IMR-90 (cell line): ENCODE measurements at regions not wholly inside any gene's neighbourhood (a gene's known extent, or its start where the extent isn't known, plus 50 kb on each side); places are given as distances from the start of the nearest gene placed in this dataset.
"Not testable (repeated sequence)": the region's sequence is repeated elsewhere in the genome, so short reads cannot be mapped to it uniquely, and the experiment has no call there.

ENCODE experiments used
- ATAC-seq: fragments of 200-7000 bp; cut with Tn5 transposase; 2 replicates; pipeline ENCODE4 v1.9.1; 2020; ENCODE audit warnings: low read depth, mild to moderate bottlenecking, moderate library complexity
- BruUV-seq: library from RNA; stranded (reverse); fragments of 400-500 nt; replicated peaks from 2 replicates; lab custom pipeline; 2021; lab: Mats Ljungman, UMichigan
- CTCF ChIA-PET: fragments of 300-600 bp; formaldehyde crosslinking; extraction: SDS; loops from one replicate; lab custom pipeline; 2021; ENCODE audit warnings: antibody characterized with exemption; lab: Yijun Ruan, JAX
- POLR2A ChIA-PET: fragments of 300-600 bp; sonication (Branson Sonifier 250); formaldehyde crosslinking; loops from one replicate; lab custom pipeline; 2022; ENCODE audit warnings: antibody characterized with exemption; ENCODE audit not compliant: unreplicated experiment; lab: Charles Lee
- DNase-seq: peaks from one replicate; pipeline ENCODE4 v3.0.0; 2013
- H2AFZ ChIP-seq: replicated peaks from 2 replicates; pipeline ENCODE3; 2013; ENCODE audit warnings: low read length, mild to moderate bottlenecking; ENCODE audit not compliant: poor library complexity
- H2AK5ac ChIP-seq: 2 replicates; pipeline ENCODE4 v1.6.1; 2013; ENCODE audit warnings: low read depth, low read length, inconsistent platforms
- H2AK9ac ChIP-seq: replicated peaks from 2 replicates; pipeline ENCODE3; 2013; ENCODE audit warnings: mild to moderate bottlenecking, low read depth, low read length, moderate library complexity; ENCODE audit not compliant: poor library complexity
- H2BK120ac ChIP-seq: 2 replicates; pipeline ENCODE4 v1.6.1; 2013; ENCODE audit warnings: low read depth, low read length, inconsistent platforms
- H2BK15ac ChIP-seq: 3 replicates; pipeline ENCODE4 v1.6.1; 2013; ENCODE audit warnings: low read depth, low read length, inconsistent platforms
- H2BK20ac ChIP-seq: 2 replicates; pipeline ENCODE4 v1.6.1; 2013; ENCODE audit warnings: low read depth, mild to moderate bottlenecking, inconsistent platforms, low read length, moderate library complexity
- H2BK5ac ChIP-seq: 2 replicates; pipeline ENCODE4 v1.6.1; 2013; ENCODE audit warnings: mild to moderate bottlenecking, low read depth, low read length, inconsistent platforms; ENCODE audit not compliant: poor library complexity, severe bottlenecking
- H3K14ac ChIP-seq: replicated peaks from 2 replicates; pipeline ENCODE4 v1.6.1; 2013; ENCODE audit warnings: low read depth, low read length, inconsistent platforms
- H3K18ac ChIP-seq: 2 replicates; pipeline ENCODE4 v1.6.1; 2013; ENCODE audit warnings: low read depth, low read length, control low read depth
- H3K23ac ChIP-seq: 2 replicates; pipeline ENCODE4 v1.6.1; 2013; ENCODE audit warnings: low read depth, low read length, inconsistent platforms
- H3K27ac ChIP-seq: 2 replicates; pipeline ENCODE4 v1.5.1; 2013; ENCODE audit warnings: mild to moderate bottlenecking, control low read depth, low read length; ENCODE audit not compliant: insufficient read depth
- H3K27me3 ChIP-seq: 2 replicates; pipeline ENCODE4 v1.6.1; 2013; ENCODE audit warnings: low read length; ENCODE audit not compliant: control insufficient read depth, insufficient read depth
- H3K36me3 ChIP-seq: 2 replicates; pipeline ENCODE4 v1.6.1; 2013; ENCODE audit warnings: low read length, mixed read lengths; ENCODE audit not compliant: control insufficient read depth, insufficient read depth
- H3K4ac ChIP-seq: 2 replicates; pipeline ENCODE4 v1.6.1; 2013; ENCODE audit warnings: low read depth, low read length, inconsistent platforms
- H3K4me1 ChIP-seq: 2 replicates; pipeline ENCODE4 v1.6.1; 2013; ENCODE audit warnings: low read length, mixed read lengths; ENCODE audit not compliant: control insufficient read depth, insufficient read depth
- H3K4me2 ChIP-seq: 2 replicates; pipeline ENCODE4 v1.6.1; 2013; ENCODE audit warnings: low read depth, mild to moderate bottlenecking, control low read depth, low read length, moderate library complexity
- H3K4me3 ChIP-seq: 2 replicates; pipeline ENCODE4 v1.5.1; 2013; ENCODE audit warnings: low read depth, mild to moderate bottlenecking, control low read depth, low read length, moderate library complexity; ENCODE audit not compliant: insufficient read depth
- H3K56ac ChIP-seq: 2 replicates; pipeline ENCODE4 v1.6.1; 2013; ENCODE audit warnings: low read length, inconsistent platforms; ENCODE audit not compliant: insufficient read depth; ENCODE audit errors: extremely low read depth
- H3K79me1 ChIP-seq, 2 experiments: 2 replicates each; pipeline ENCODE4 v1.6.1; 2013; ENCODE audit warnings: low read length in 2 of 2, inconsistent platforms in 1 of 2, low read depth in 1 of 2
- H3K9ac ChIP-seq: 2 replicates; pipeline ENCODE4 v1.6.1; 2013; ENCODE audit warnings: low read depth, low read length, control low read depth
- H3K9me1 ChIP-seq: 2 replicates; pipeline ENCODE4 v1.6.1; 2013; ENCODE audit warnings: low read length, inconsistent platforms; ENCODE audit not compliant: insufficient read depth
- H3K9me3 ChIP-seq: 2 replicates; pipeline ENCODE4 v1.6.1; 2013; ENCODE audit warnings: low read length; ENCODE audit not compliant: control insufficient read depth, insufficient read depth
- H4K20me1 ChIP-seq: 2 replicates; pipeline ENCODE4 v1.6.1; 2013; ENCODE audit warnings: low read length, inconsistent platforms; ENCODE audit not compliant: insufficient read depth
- H4K5ac ChIP-seq: 2 replicates; pipeline ENCODE4 v1.6.1; 2013; ENCODE audit warnings: mild to moderate bottlenecking, low read depth, low read length, control low read depth
- H4K8ac ChIP-seq, 2 experiments: 2 replicates each; pipeline ENCODE4 v1.6.1; 2013; ENCODE audit warnings: low read depth in 2 of 2, low read length in 2 of 2, control low read depth in 1 of 2, inconsistent platforms in 1 of 2
- H4K91ac ChIP-seq: 2 replicates; pipeline ENCODE4 v1.6.1; 2013; ENCODE audit warnings: low read depth, low read length, inconsistent platforms; ENCODE audit not compliant: insufficient read depth
- WGBS, 2 experiments: methylation state at CpG; one replicate each; pipeline versions ENCODE4 v1.1.5 to v1.1.7; 2013; ENCODE audit warnings: missing lambda C conversion rate in 2 of 2; ENCODE audit not compliant: insufficient read length in 1 of 2; ENCODE audit errors: extremely low coverage in 2 of 2; 5-methylcytosine and 5-hydroxymethylcytosine counted together
- dilution Hi-C: fragments of 300-500 bp; cut with HindIII; formaldehyde crosslinking; loops from one replicate; pipeline ENCODE4 v1.14.3; 2018; ENCODE audit warnings: low sequenced_read_pairs; ENCODE audit not compliant: unreplicated experiment
- in situ Hi-C: fragments of 300-500 bp; cut with MboI; formaldehyde crosslinking; loops from 3 replicates; pipeline ENCODE4 v1.14.3; 2019; ENCODE audit warnings: low sequenced_read_pairs, inconsistent platforms, mixed read lengths
- intact Hi-C: fragments of 100-400 bp; cut with micrococcal nuclease; formaldehyde crosslinking; loops from 2 replicates; pipeline ENCODE4 v1.10.0; 2022

DNA sequence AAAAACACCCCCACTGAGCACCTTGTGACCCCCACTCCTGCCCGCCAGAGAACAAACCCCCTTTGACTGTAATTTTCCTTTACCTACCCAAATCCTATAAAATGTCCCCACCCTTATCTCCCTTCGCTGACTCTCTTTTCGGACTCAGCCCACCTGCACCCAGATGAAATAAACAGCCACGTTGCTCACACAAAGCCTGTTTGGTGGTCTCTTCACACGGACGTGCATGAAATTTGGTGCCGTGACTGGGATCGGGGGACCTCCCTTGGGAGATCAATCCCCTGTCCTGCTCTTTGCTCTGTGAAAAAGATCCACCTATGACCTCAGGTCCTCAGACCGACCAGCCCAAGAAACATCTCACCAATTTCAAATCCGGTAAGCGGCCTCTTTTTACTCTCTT is 419.8 kb downstream of the MAFB start:
- H4K5ac ChIP-seq, H3K23ac ChIP-seq, H3K4me1 ChIP-seq, H2BK120ac ChIP-seq, H3K79me1 ChIP-seq, H3K27ac ChIP-seq, H4K91ac ChIP-seq, H3K9me1 ChIP-seq, BruUV-seq, H2BK20ac ChIP-seq, H4K8ac ChIP-seq, H3K4ac ChIP-seq, H2AK9ac ChIP-seq, H4K20me1 ChIP-seq, ATAC-seq, POLR2A ChIA-PET, H3K14ac ChIP-seq, H3K4me2 ChIP-seq, H3K9ac ChIP-seq, H3K9me3 ChIP-seq, dilution Hi-C loops, H3K27me3 ChIP-seq, DNase-seq, H2BK15ac ChIP-seq, H2BK5ac ChIP-seq, H3K36me3 ChIP-seq, H2AK5ac ChIP-seq, H2AFZ ChIP-seq, H3K18ac ChIP-seq, H3K4me3 ChIP-seq, H3K56ac ChIP-seq, in situ Hi-C loops, CTCF ChIA-PET: not testable (repeated sequence)
- WGBS, 2 experiments: no CpG with 5 or more reads among the region's 11 CpGs
- intact Hi-C loops: loop anchor here (5.0 kb wide), 2 partner anchors 678 to 693 kb away; no protein-coding TSS in a partner anchor
